ENCODE measurements at regions not wholly inside any gene's neighbourhood (a gene's known extent, or its start where the extent isn't known, plus 50 kb on each side); places are given as distances from the start of the nearest gene placed in this dataset.

DNA sequence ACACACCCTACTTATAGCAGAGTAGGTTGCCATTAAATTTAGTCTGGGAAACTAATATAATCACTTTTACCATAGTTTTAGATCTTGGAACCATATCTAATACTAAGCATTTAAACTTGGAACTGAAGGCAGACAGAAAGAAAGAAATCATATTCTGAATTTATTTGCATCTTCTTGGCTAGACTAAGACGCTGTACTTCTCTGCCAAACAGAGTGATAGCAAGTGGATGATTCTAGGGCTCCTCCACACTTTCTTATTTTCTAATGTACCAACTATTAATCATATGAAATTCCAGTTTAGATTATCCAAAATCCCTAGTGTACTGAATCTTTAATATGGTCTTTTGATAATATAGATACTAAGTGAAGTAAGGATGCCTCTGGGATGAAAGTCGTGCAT, 277.0 kb downstream of the CENPW start:
- no peak overlapping the region for H3K4ac ChIP-seq (ENCODE audit: low read depth, low read length)
- H4K5ac ChIP-seq (ENCODE audit: insufficient read length, low read depth, low read length): no peak overlapping the region
- H2BK5ac ChIP-seq (ENCODE audit: insufficient read length, low read length): no peak overlapping the region
- H2BK120ac ChIP-seq (ENCODE audit: low read depth, low read length, poor library complexity, severe bottlenecking): no peak overlapping the region
- no peaks in the 10 kb centered on the region for H3K23me2 ChIP-seq (ENCODE audit: insufficient read length, low read depth, low read length, poor library complexity, severe bottlenecking)
- H3K27ac ChIP-seq (ENCODE audit: insufficient read length, low read depth, low read length): no peak overlapping the region
- H2AFZ ChIP-seq (ENCODE audit: low read length): no peak overlapping the region
- no peak overlapping the region for H3K4me3 Mint-ChIP-seq
- no peak overlapping the region for H3K56ac ChIP-seq (ENCODE audit: insufficient read length, low read depth, low read length)
- no peak overlapping the region for H3K23ac ChIP-seq (ENCODE audit: insufficient read length, low read depth, low read length)
- no peak overlapping the region for H2BK12ac ChIP-seq (ENCODE audit: insufficient read length, low read depth, low read length)
- WGBS (ENCODE audit: extremely low coverage, insufficient read length, low lambda C conversion rate): no CpG with 5 or more reads among the region's 2 CpGs
- no peak overlapping the region for H3K14ac ChIP-seq (ENCODE audit: insufficient read depth, low read length)
- no peaks in the 10 kb centered on the region; the same call in 1 of the 2 replicates for H3K4me1 ChIP-seq (ENCODE audit: insufficient read depth, low read length)
- H3K9ac ChIP-seq (ENCODE audit: extremely low read depth, insufficient read length, low read length): no peak overlapping the region
- no peak overlapping the region for H2AK5ac ChIP-seq (ENCODE audit: insufficient read length, low read length)
- no peaks in the 10 kb centered on the region for H3K79me1 ChIP-seq (ENCODE audit: insufficient read depth, low read depth, low read length, poor library complexity, severe bottlenecking)
- no peak overlapping the region for H3K18ac ChIP-seq (ENCODE audit: insufficient read length, low read depth, low read length)
- peaks cover 14 to 20% of the 10 kb centered on the region in 2 experiments for H3K9me3 Mint-ChIP-seq
- H4K91ac ChIP-seq (ENCODE audit: insufficient read length, low read depth, low read length): no peak overlapping the region
- H2BK15ac ChIP-seq (ENCODE audit: low read depth, low read length): no peak overlapping the region
- H3K36me3 Mint-ChIP-seq (ENCODE audit: insufficient read depth in 1 of 3, low read depth in 3 of 3): peaks cover 4 to 23% (median 7%) of the 10 kb centered on the region in 3 experiments; a peak in 5 of 7 replicates
- no peaks in the 10 kb centered on the region for H3K79me2 ChIP-seq (ENCODE audit: insufficient read depth, low read length)
- no peaks in the 10 kb centered on the region for H3K9me3 ChIP-seq (ENCODE audit: control insufficient read depth, low read depth, low read length)
- H4K20me1 ChIP-seq (ENCODE audit: control insufficient read depth, insufficient read depth, insufficient read length): no peaks in the 10 kb centered on the region
- no peak overlapping the region for H2BK20ac ChIP-seq (ENCODE audit: low read depth, low read length, poor library complexity, severe bottlenecking)
- H3K4me1 Mint-ChIP-seq: peaks cover 0 to 13% of the 10 kb centered on the region in 2 experiments
- H4K8ac ChIP-seq (replicated peaks; ENCODE audit: insufficient read length, low read depth, low read length): no peak overlapping the region
- no peaks in the 10 kb centered on the region for H3K27me3 ChIP-seq (ENCODE audit: insufficient read depth, low read length)
- TF ChIP-seq, protein P1, sequence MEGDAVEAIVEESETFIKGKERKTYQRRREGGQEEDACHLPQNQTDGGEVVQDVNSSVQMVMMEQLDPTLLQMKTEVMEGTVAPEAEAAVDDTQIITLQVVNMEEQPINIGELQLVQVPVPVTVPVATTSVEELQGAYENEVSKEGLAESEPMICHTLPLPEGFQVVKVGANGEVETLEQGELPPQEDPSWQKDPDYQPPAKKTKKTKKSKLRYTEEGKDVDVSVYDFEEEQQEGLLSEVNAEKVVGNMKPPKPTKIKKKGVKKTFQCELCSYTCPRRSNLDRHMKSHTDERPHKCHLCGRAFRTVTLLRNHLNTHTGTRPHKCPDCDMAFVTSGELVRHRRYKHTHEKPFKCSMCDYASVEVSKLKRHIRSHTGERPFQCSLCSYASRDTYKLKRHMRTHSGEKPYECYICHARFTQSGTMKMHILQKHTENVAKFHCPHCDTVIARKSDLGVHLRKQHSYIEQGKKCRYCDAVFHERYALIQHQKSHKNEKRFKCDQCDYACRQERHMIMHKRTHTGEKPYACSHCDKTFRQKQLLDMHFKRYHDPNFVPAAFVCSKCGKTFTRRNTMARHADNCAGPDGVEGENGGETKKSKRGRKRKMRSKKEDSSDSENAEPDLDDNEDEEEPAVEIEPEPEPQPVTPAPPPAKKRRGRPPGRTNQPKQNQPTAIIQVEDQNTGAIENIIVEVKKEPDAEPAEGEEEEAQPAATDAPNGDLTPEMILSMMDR (conservative IDR thresholded peaks at IDR 0.05): no peak
- H3K27me3 Mint-ChIP-seq (ENCODE audit: low read depth): 0 out of 2 replicates have a peak, but pooled peaks cover 2% of the 10 kb centered on the region
- H3K4me2 ChIP-seq (ENCODE audit: insufficient read depth, insufficient read length, low read length): no peak overlapping the region
- no peak for DNase-seq
- H3K27ac Mint-ChIP-seq: no peak overlapping the region
- H3T11ph ChIP-seq (ENCODE audit: low read length): no peak overlapping the region

Data from H9 (cell line).